Kidney (tissue), 13 donors: ENCODE measurements at regions not wholly inside any gene's neighbourhood (a gene's known extent, or its start where the extent isn't known, plus 50 kb on each side); places are given as distances from the start of the nearest gene placed in this dataset.
A peak's percentile ranks its signal among the peaks of the same experiment; 100 is the strongest.

Experiments used
- DNase-seq, 5 donors: peaks; one replicate each; pipeline ENCODE4 v3.0.0-alpha.2; 2013 to 2020
- FAIRE-seq: peaks from 2 replicates; lab custom pipeline; 2012; peaks lifted over from hg19 to GRCh38; lab: Jason Lieb, UNC
- H3K27ac ChIP-seq, 2 donors: one replicate each; pipeline ENCODE4 v1.7.0; 2013; ENCODE audit warnings: low read depth in 2 of 2, low read length in 2 of 2, inconsistent platforms in 1 of 2
- H3K27me3 ChIP-seq: one replicate; pipeline ENCODE4 v1.7.1; 2013; ENCODE audit warnings: low read length, inconsistent platforms; ENCODE audit not compliant: control insufficient read depth, insufficient read depth
- H3K36me3 ChIP-seq, 3 donors: one replicate each; pipeline versions ENCODE4 v1.7.0 to v1.7.1; 2013; ENCODE audit warnings: low read length in 3 of 3, control low read depth in 1 of 3, inconsistent platforms in 1 of 3; ENCODE audit not compliant: insufficient read depth in 3 of 3, control insufficient read depth in 2 of 3
- H3K4me1 ChIP-seq, 3 donors: one replicate each; pipeline versions ENCODE4 v1.7.0 to v1.7.1; 2013; ENCODE audit warnings: low read length in 3 of 3, inconsistent platforms in 1 of 3, low read depth in 1 of 3; ENCODE audit not compliant: control insufficient read depth in 2 of 3, insufficient read depth in 2 of 3
- H3K4me3 ChIP-seq, 3 donors: one replicate each; pipeline versions ENCODE4 v1.7.0 to v1.8.1; 2013; ENCODE audit warnings: low read length in 3 of 3, control low read depth in 1 of 3, inconsistent platforms in 1 of 3
- H3K9ac ChIP-seq, 3 donors: one replicate each; pipeline versions ENCODE4 v1.7.0 to v1.7.1; 2013; ENCODE audit warnings: low read length in 3 of 3, control low read depth in 1 of 3, inconsistent platforms in 1 of 3
- H3K9me3 ChIP-seq, 3 donors: one replicate each; pipeline versions ENCODE4 v1.7.0 to v1.7.1; 2013; ENCODE audit warnings: low read length in 3 of 3, control low read depth in 1 of 3, inconsistent platforms in 1 of 3; ENCODE audit not compliant: control insufficient read depth in 2 of 3, insufficient read depth in 1 of 3
- intact Hi-C: fragments of 100-400 bp; cut with DNase I; formaldehyde crosslinking; loops from one replicate; pipeline ENCODE4 v1.11.1; 2022
- TF ChIP-seq, protein P1 (sequence below): IDR thresholded peaks from 3 replicates; pipeline ENCODE4 v1.5.1; 2012; ENCODE audit warnings: mild to moderate bottlenecking, moderate library complexity, borderline replicate concordance; ENCODE audit not compliant: insufficient read depth; ENCODE audit errors: extremely low read depth
- donor health status: control.
- donor health status: control.
- donor health status: control.
- donor health status: control.
- donor health status: control.
- donor health status: DM: yes; HTN: yes; CAD: no.
- donor health status: Normal renal cell carcinoma (clear cell type).

DNA sequence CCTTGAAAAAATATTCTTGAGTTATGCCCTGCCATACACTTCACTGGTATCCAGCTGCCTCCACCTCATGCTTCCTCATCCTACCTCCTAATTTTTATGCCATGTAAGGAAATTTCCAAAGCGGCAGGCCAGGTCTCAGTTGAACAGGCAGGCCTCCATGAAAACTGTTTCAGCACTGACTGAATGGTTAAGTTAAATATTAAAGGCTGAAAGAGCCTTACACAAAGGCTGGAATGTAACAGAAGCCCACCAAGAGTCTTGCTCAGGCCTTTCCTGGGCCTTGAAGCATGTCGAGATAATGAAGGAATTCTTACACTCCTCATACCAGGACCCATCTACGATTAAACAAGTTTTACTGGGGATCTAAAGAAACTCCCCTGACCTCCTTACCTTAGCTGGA is 359.6 kb upstream of the NOCT start:
- H3K4me1 ChIP-seq: no peaks in the 10 kb centered on the region
- TF ChIP-seq, protein P1, sequence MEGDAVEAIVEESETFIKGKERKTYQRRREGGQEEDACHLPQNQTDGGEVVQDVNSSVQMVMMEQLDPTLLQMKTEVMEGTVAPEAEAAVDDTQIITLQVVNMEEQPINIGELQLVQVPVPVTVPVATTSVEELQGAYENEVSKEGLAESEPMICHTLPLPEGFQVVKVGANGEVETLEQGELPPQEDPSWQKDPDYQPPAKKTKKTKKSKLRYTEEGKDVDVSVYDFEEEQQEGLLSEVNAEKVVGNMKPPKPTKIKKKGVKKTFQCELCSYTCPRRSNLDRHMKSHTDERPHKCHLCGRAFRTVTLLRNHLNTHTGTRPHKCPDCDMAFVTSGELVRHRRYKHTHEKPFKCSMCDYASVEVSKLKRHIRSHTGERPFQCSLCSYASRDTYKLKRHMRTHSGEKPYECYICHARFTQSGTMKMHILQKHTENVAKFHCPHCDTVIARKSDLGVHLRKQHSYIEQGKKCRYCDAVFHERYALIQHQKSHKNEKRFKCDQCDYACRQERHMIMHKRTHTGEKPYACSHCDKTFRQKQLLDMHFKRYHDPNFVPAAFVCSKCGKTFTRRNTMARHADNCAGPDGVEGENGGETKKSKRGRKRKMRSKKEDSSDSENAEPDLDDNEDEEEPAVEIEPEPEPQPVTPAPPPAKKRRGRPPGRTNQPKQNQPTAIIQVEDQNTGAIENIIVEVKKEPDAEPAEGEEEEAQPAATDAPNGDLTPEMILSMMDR: no peak
- peak in 3 of 5 donors; percentile 41 to 75 (median 55) for DNase-seq
- FAIRE-seq: no peak
- no peak overlapping the region for H3K4me3 ChIP-seq
- intact Hi-C loops: no loop called here
- no peaks in the 10 kb centered on the region for H3K9me3 ChIP-seq
- no peaks in the 10 kb centered on the region for H3K27me3 ChIP-seq
- H3K36me3 ChIP-seq: no peaks in the 10 kb centered on the region
- no peak overlapping the region for H3K27ac ChIP-seq
- no peak overlapping the region for H3K9ac ChIP-seq

DNA sequence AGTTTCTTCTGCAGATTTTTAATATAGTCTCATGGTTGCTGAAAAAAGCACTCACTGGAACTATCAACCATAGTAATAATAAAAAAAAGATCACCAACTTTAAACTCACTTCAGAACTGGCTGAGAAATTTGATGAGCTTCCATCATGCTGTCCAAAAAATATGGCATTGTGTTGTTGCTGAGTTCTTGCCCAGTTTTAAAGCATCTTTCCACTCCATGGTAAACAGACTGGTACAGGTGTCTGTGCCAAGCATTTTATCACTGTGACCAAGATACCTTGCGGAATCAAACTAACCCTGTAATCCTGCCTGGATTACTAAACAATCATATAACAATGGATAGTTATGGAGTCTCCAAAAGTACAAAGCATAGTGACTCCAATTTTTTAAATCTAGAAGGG is 360.3 kb upstream of the NOCT start:
- TF ChIP-seq, protein P1: no peak
- Histone ChIP-seq H3K27ac (no peak overlapping the region), H3K36me3 (no peaks in the 10 kb centered on the region), H3K9me3 (no peaks in the 10 kb centered on the region), H3K4me1 (no peaks in the 10 kb centered on the region), H3K4me3 (no peak overlapping the region), H3K9ac (no peak overlapping the region), H3K27me3 (no peaks in the 10 kb centered on the region)
- FAIRE-seq (no peak), DNase-seq (no peak)
- intact Hi-C loops: no loop called here

DNA sequence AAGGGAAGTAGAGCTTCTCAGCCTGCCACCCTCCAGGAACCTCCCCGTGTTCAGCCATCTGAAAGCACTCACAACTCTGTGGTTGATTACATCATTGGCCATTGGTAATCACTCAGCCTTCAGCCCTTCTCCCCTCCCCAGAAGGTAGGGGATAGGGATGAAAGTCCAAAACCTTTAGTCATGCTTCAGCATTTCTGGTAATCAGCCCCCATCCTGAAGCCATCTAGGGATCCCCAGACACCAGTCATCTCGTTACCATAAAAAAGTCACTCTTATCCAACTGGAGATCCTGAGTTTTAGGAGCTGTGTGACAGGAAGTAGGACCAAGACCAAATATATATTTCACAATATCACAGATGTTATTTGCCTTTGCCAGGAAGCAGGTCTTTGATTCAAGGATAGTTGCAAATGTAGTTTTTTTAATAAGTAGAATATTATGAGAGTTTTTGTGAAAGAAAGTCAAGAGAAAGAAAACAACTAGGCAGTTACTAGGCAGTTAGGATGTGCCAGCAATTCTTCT is 364.6 kb upstream of the NOCT start:
- DNase-seq: peak in 2 of 5 donors; percentile 10 to 51

More for the DNA sequence above, 364.6 kb upstream of the NOCT start:
- TF ChIP-seq, protein P1: no peak
- FAIRE-seq: no peak
- Histone ChIP-seq H3K36me3 (no peaks in the 10 kb centered on the region), H3K9me3 (no peaks in the 10 kb centered on the region), H3K27me3 (no peaks in the 10 kb centered on the region), H3K4me3 (no peak overlapping the region), H3K27ac (no peak overlapping the region), H3K9ac (no peak overlapping the region), H3K4me1 (no peaks in the 10 kb centered on the region)
- intact Hi-C loops: no loop called here
